ENCODE measurements at regions not wholly inside any gene's neighbourhood (a gene's known extent, or its start where the extent isn't known, plus 50 kb on each side); places are given as distances from the start of the nearest gene placed in this dataset.

GRCh38 chr21:28310171-28310685, 682.4 kb downstream of the LTN1 start:
- DNase-seq (ENCODE audit: low spot score), result no peak
- Histone ChIP-seq H3K36me3 (replicated peaks; ENCODE audit: insufficient read depth, low read depth) (no peaks in the 10 kb centered on the region), H3K4me1 (ENCODE audit: insufficient read depth) (peaks cover 14% of the 10 kb centered on the region), H3K9me3 (ENCODE audit: low read depth) (no peaks in the 10 kb centered on the region), H2AFZ (no peak overlapping the region), H3K4me3 (no peak overlapping the region), H3K4me2 (peak overlapping the region; percentile 13), H3K27me3 (no peaks in the 10 kb centered on the region), H3K9me2 (replicated peaks; ENCODE audit: insufficient read depth) (no peaks in the 10 kb centered on the region), H3K27ac (no peak overlapping the region), H3K79me2 (no peaks in the 10 kb centered on the region), H4K20me1 (ENCODE audit: insufficient read depth, poor library complexity, severe bottlenecking) (no peaks in the 10 kb centered on the region)
- WGBS (ENCODE audit: low lambda C conversion rate, missing lambda C conversion rate), result 63% methylated on average over 5 of the region's 5 CpGs
- TF ChIP-seq CTCF (IDR thresholded peaks at IDR 0.05; ENCODE audit: poor library complexity), result no peak
- TF ChIP-seq EZH2phosphoT487 (IDR thresholded peaks at IDR 0.05; ENCODE audit: low read depth, severe bottlenecking, unreplicated experiment), result no peak
- no peak for TF ChIP-seq EZH2 (IDR thresholded peaks at IDR 0.05; ENCODE audit: borderline replicate concordance)

GRCh38 chr21:28309596-28309995, 683.1 kb downstream of the LTN1 start:
- H3K9me2 ChIP-seq (replicated peaks; ENCODE audit: insufficient read depth), result no peaks in the 10 kb centered on the region
- H2AFZ ChIP-seq, result no peak overlapping the region
- no peaks in the 10 kb centered on the region for H3K79me2 ChIP-seq
- H3K36me3 ChIP-seq (replicated peaks; ENCODE audit: insufficient read depth, low read depth), result no peaks in the 10 kb centered on the region
- no peak for DNase-seq (ENCODE audit: low spot score)
- TF ChIP-seq CTCF (IDR thresholded peaks at IDR 0.05; ENCODE audit: poor library complexity) (no peak), EZH2 (IDR thresholded peaks at IDR 0.05; ENCODE audit: borderline replicate concordance) (no peak), EZH2phosphoT487 (IDR thresholded peaks at IDR 0.05; ENCODE audit: low read depth, severe bottlenecking, unreplicated experiment) (no peak)
- H3K27me3 ChIP-seq, result no peaks in the 10 kb centered on the region
- H3K4me2 ChIP-seq, result no peak overlapping the region
- WGBS (ENCODE audit: low lambda C conversion rate, missing lambda C conversion rate), result 86% methylated on average over 2 of the region's 2 CpGs
- H3K27ac ChIP-seq, result peak overlapping the region; percentile 5
- no peak overlapping the region for H3K4me3 ChIP-seq
- H3K9me3 ChIP-seq (ENCODE audit: low read depth), result no peaks in the 10 kb centered on the region
- peaks cover 14% of the 10 kb centered on the region for H3K4me1 ChIP-seq (ENCODE audit: insufficient read depth)
- H4K20me1 ChIP-seq (ENCODE audit: insufficient read depth, poor library complexity, severe bottlenecking), result no peaks in the 10 kb centered on the region

GRCh38 chr21:28308516-28308915, 684.2 kb downstream of the LTN1 start:
- Histone ChIP-seq H3K9me3 (ENCODE audit: low read depth) (no peaks in the 10 kb centered on the region), H4K20me1 (ENCODE audit: insufficient read depth, poor library complexity, severe bottlenecking) (no peaks in the 10 kb centered on the region), H3K4me3 (no peak overlapping the region), H3K4me1 (ENCODE audit: insufficient read depth) (peaks cover 14% of the 10 kb centered on the region), H3K4me2 (no peak overlapping the region), H3K27me3 (no peaks in the 10 kb centered on the region), H3K79me2 (no peaks in the 10 kb centered on the region), H3K27ac (no peak overlapping the region), H3K9me2 (replicated peaks; ENCODE audit: insufficient read depth) (no peaks in the 10 kb centered on the region), H3K36me3 (replicated peaks; ENCODE audit: insufficient read depth, low read depth) (no peaks in the 10 kb centered on the region), H2AFZ (no peak overlapping the region)
- TF ChIP-seq CTCF (IDR thresholded peaks at IDR 0.05; ENCODE audit: poor library complexity) (no peak), EZH2 (IDR thresholded peaks at IDR 0.05; ENCODE audit: borderline replicate concordance) (no peak)
- no peak for DNase-seq (ENCODE audit: low spot score)
- WGBS (ENCODE audit: low lambda C conversion rate, missing lambda C conversion rate), result 83% methylated on average over 1 of the region's 1 CpG

GRCh38 chr21:28299946-28300345, 692.7 kb downstream of the LTN1 start:
- no peaks in the 10 kb centered on the region for H3K27me3 ChIP-seq
- H3K9me3 ChIP-seq (ENCODE audit: low read depth), result no peaks in the 10 kb centered on the region
- no peak for DNase-seq (ENCODE audit: low spot score)
- H3K36me3 ChIP-seq (replicated peaks; ENCODE audit: insufficient read depth, low read depth), result no peaks in the 10 kb centered on the region
- H3K79me2 ChIP-seq, result no peaks in the 10 kb centered on the region
- H3K4me1 ChIP-seq (ENCODE audit: insufficient read depth), result no peaks in the 10 kb centered on the region
- H3K4me3 ChIP-seq, result no peak overlapping the region
- H2AFZ ChIP-seq, result no peak overlapping the region
- TF ChIP-seq EZH2 (IDR thresholded peaks at IDR 0.05; ENCODE audit: borderline replicate concordance) (no peak), EZH2phosphoT487 (IDR thresholded peaks at IDR 0.05; ENCODE audit: low read depth, severe bottlenecking, unreplicated experiment) (no peak), CTCF (IDR thresholded peaks at IDR 0.05; ENCODE audit: poor library complexity) (no peak)
- H3K27ac ChIP-seq, result no peak overlapping the region
- no peak overlapping the region for H3K4me2 ChIP-seq
- H4K20me1 ChIP-seq (ENCODE audit: insufficient read depth, poor library complexity, severe bottlenecking), result no peaks in the 10 kb centered on the region
- no peaks in the 10 kb centered on the region for H3K9me2 ChIP-seq (replicated peaks; ENCODE audit: insufficient read depth)
